Astrocyte (in vitro differentiated cells and primary cell): ENCODE measurements at regions not wholly inside any gene's neighbourhood (a gene's known extent, or its start where the extent isn't known, plus 50 kb on each side); places are given as distances from the start of the nearest gene placed in this dataset.

Experiments
- DNase-seq: peaks from one replicate; pipeline ENCODE4 v3.0.0-alpha.2; 2010; ENCODE audit warnings: low read depth
- FAIRE-seq: peaks from 2 replicates; lab custom pipeline; 2011; peaks lifted over from hg19 to GRCh38; lab: Jason Lieb, UNC
- H2AFZ ChIP-seq: 2 replicates; pipeline ENCODE4 v1.6.0; 2012; ENCODE audit warnings: low read depth, low read length, inconsistent platforms
- H3K27ac ChIP-seq: 2 replicates; pipeline ENCODE4 v1.5.1; 2011; ENCODE audit warnings: low read depth, low read length, inconsistent platforms
- H3K27me3 ChIP-seq: 2 replicates; pipeline ENCODE4 v1.6.0; 2011; ENCODE audit warnings: low read length, inconsistent platforms; ENCODE audit not compliant: insufficient read depth
- H3K36me3 ChIP-seq: 2 replicates; pipeline ENCODE4 v1.5.1; 2011; ENCODE audit warnings: low read length, inconsistent platforms; ENCODE audit not compliant: insufficient read depth
- H3K4me1 ChIP-seq: 2 replicates; pipeline ENCODE4 v1.5.1; 2011; ENCODE audit warnings: low read length, inconsistent platforms; ENCODE audit not compliant: insufficient read depth
- H3K4me2 ChIP-seq: 2 replicates; pipeline ENCODE4 v1.6.0; 2012; ENCODE audit warnings: low read length, inconsistent platforms
- H3K4me3 ChIP-seq: 2 replicates; pipeline ENCODE4 v1.5.1; 2011; ENCODE audit warnings: low read depth, mild to moderate bottlenecking, low read length, inconsistent platforms; ENCODE audit not compliant: insufficient read depth
- H3K79me2 ChIP-seq: 2 replicates; pipeline ENCODE4 v1.6.0; 2012; ENCODE audit warnings: mild to moderate bottlenecking, low read length, inconsistent platforms; ENCODE audit not compliant: insufficient read depth
- H3K9ac ChIP-seq: 2 replicates; pipeline ENCODE4 v1.6.0; 2012; ENCODE audit warnings: mild to moderate bottlenecking, low read length, inconsistent platforms
- H3K9me3 ChIP-seq: 2 replicates; pipeline ENCODE4 v1.5.1; 2012; ENCODE audit warnings: low read depth, mild to moderate bottlenecking, low read length, inconsistent platforms; ENCODE audit not compliant: insufficient read depth
- H4K20me1 ChIP-seq: 2 replicates; pipeline ENCODE4 v1.6.0; 2012; ENCODE audit warnings: low read length, inconsistent platforms; ENCODE audit not compliant: insufficient read depth
- H3K27ac Mint-ChIP-seq: one replicate; pipeline ENCODE4 v1.8.0; 2021; ENCODE audit warnings: mild to moderate bottlenecking, mixed read lengths; ENCODE audit not compliant: unreplicated experiment
- H3K27me3 Mint-ChIP-seq: one replicate; pipeline ENCODE4 v1.8.0; 2021; ENCODE audit warnings: low read depth, mixed read lengths; ENCODE audit not compliant: unreplicated experiment
- H3K36me3 Mint-ChIP-seq: one replicate; pipeline ENCODE4 v1.8.0; 2021; ENCODE audit warnings: low read depth, mixed read lengths; ENCODE audit not compliant: unreplicated experiment
- H3K4me1 Mint-ChIP-seq: one replicate; pipeline ENCODE4 v1.8.0; 2021; ENCODE audit warnings: low read depth, mixed read lengths; ENCODE audit not compliant: unreplicated experiment
- H3K4me3 Mint-ChIP-seq: one replicate; pipeline ENCODE4 v1.8.0; 2021; ENCODE audit warnings: mild to moderate bottlenecking, moderate library complexity, mixed read lengths; ENCODE audit not compliant: unreplicated experiment
- H3K9me3 Mint-ChIP-seq: one replicate; pipeline ENCODE4 v1.8.0; 2021; ENCODE audit warnings: mild to moderate bottlenecking, mixed read lengths; ENCODE audit not compliant: unreplicated experiment
- EZH2 ChIP-seq: IDR thresholded peaks from 2 replicates; pipeline ENCODE4 v1.6.1; 2012; ENCODE audit warnings: mild to moderate bottlenecking, low read length, inconsistent platforms; ENCODE audit not compliant: insufficient read depth
- TF ChIP-seq, protein P1 (sequence below): IDR thresholded peaks from 2 replicates; pipeline ENCODE4 v1.5.1; 2011; ENCODE audit warnings: low read depth, mild to moderate bottlenecking, inconsistent platforms, low read length, moderate library complexity; ENCODE audit not compliant: insufficient read depth

GRCh38 chr9:135402048-135402738 is 77.4 kb upstream of the PPP1R26 start:
- Histone ChIP-seq H3K36me3 (no peaks in the 10 kb centered on the region), H3K9ac (no peak overlapping the region), H3K4me1 (no peaks in the 10 kb centered on the region), H4K20me1 (no peaks in the 10 kb centered on the region), H3K79me2 (no peaks in the 10 kb centered on the region), H3K4me2 (no peak overlapping the region), H2AFZ (no peak overlapping the region), H3K9me3 (no peaks in the 10 kb centered on the region), H3K27me3 (no peaks in the 10 kb centered on the region), H3K27ac (no peak overlapping the region), H3K4me3 (no peak overlapping the region)
- Mint-ChIP-seq H3K9me3 (peaks cover 2% of the 10 kb centered on the region), H3K4me3 (no peak overlapping the region), H3K27me3 (peaks cover 42% of the 10 kb centered on the region), H3K4me1 (no peaks in the 10 kb centered on the region), H3K27ac (peak overlapping the region; percentile 55), H3K36me3 (no peaks in the 10 kb centered on the region)
- FAIRE-seq (no peak), DNase-seq (no peak)
- no peak for TF ChIP-seq EZH2
- TF ChIP-seq, protein P1, sequence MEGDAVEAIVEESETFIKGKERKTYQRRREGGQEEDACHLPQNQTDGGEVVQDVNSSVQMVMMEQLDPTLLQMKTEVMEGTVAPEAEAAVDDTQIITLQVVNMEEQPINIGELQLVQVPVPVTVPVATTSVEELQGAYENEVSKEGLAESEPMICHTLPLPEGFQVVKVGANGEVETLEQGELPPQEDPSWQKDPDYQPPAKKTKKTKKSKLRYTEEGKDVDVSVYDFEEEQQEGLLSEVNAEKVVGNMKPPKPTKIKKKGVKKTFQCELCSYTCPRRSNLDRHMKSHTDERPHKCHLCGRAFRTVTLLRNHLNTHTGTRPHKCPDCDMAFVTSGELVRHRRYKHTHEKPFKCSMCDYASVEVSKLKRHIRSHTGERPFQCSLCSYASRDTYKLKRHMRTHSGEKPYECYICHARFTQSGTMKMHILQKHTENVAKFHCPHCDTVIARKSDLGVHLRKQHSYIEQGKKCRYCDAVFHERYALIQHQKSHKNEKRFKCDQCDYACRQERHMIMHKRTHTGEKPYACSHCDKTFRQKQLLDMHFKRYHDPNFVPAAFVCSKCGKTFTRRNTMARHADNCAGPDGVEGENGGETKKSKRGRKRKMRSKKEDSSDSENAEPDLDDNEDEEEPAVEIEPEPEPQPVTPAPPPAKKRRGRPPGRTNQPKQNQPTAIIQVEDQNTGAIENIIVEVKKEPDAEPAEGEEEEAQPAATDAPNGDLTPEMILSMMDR, result no peak

- Mint-ChIP-seq H3K27me3 (peaks cover 49% of the 10 kb centered on the region), H3K27ac (no peak overlapping the region), H3K9me3 (peaks cover 7% of the 10 kb centered on the region), H3K4me3 (no peak overlapping the region), H3K4me1 (no peaks in the 10 kb centered on the region), H3K36me3 (no peaks in the 10 kb centered on the region)
- Histone ChIP-seq H3K4me2 (no peak overlapping the region), H3K4me1 (no peaks in the 10 kb centered on the region), H3K9ac (no peak overlapping the region), H3K79me2 (no peaks in the 10 kb centered on the region), H4K20me1 (no peaks in the 10 kb centered on the region), H3K36me3 (no peaks in the 10 kb centered on the region), H3K27ac (no peak overlapping the region), H3K27me3 (no peaks in the 10 kb centered on the region), H2AFZ (no peak overlapping the region), H3K4me3 (no peak overlapping the region), H3K9me3 (no peaks in the 10 kb centered on the region)
- TF ChIP-seq, protein P1, result no peak
- no peak for TF ChIP-seq EZH2
- FAIRE-seq (no peak), DNase-seq (no peak)
Measured at GRCh38 chr9:135402739-135403695, 76.6 kb upstream of the PPP1R26 start.
